ENCODE measurements at regions not wholly inside any gene's neighbourhood (a gene's known extent, or its start where the extent isn't known, plus 50 kb on each side); places are given as distances from the start of the nearest gene placed in this dataset.

DNA sequence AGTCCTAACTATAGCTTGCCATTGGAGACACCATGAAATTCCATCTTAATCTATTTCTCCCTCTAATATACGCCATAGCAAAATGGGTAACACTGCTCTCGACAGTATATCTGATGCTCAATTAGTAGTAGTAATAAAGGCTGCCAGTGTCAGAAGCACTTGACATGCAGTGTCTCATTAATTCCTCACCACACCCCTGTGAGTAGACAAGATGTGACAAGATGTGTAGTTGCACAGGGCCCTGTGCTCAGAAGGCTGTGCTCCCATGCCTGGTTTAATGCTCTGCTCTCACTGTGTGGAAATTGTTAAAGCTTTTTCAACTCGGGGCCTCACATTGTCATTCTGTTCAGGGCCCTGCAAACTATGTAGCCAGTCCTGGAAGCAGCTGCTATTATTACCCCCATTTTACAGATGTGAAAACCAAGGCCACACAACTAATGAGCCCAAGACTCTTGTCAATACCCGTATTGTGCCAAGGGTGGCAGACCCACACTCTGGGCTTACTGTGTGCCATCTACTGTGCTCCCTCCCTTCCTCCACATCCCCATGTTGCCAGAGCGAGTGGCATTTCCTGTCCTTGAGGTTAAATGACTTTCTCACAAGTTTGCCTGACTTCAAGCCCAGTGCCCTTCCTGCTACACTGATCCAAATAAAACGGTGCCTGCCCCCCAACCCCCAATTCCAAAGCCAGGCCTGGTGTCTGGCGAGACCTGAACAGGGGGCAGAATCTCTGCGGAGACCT lies 287.3 kb upstream of the CCL2 start:
- H3K4me1 ChIP-seq (ENCODE audit: control insufficient read depth, insufficient read depth, low read length), result no peaks in the 10 kb centered on the region
- H3K18ac ChIP-seq (ENCODE audit: low read depth, low read length), result no peak overlapping the region
- H3K27ac ChIP-seq (ENCODE audit: insufficient read depth, low read length), result no peak overlapping the region
- ChIA-PET CTCF (no interaction called here), POLR2A (ENCODE audit: unreplicated experiment) (no interaction called here)
- H3K36me3 ChIP-seq (ENCODE audit: control insufficient read depth, insufficient read depth, low read length), result no peaks in the 10 kb centered on the region
- no CpG with 5 or more reads among the region's 8 CpGs for WGBS, 2 experiments (ENCODE audit: extremely low coverage in 2 of 2, insufficient read length in 1 of 2)
- H3K27me3 ChIP-seq (ENCODE audit: control insufficient read depth, insufficient read depth, low read length), result no peaks in the 10 kb centered on the region
- no peak overlapping the region for H2BK20ac ChIP-seq (ENCODE audit: low read depth, low read length)
- BruUV-seq (replicated peaks), result no TSS peak
- H2AK5ac ChIP-seq (ENCODE audit: low read depth, low read length), result no peak overlapping the region
- DNase-seq, result no peak
- no peak overlapping the region for H3K4me2 ChIP-seq (ENCODE audit: low read depth, low read length)
- no peak overlapping the region for H4K8ac ChIP-seq (ENCODE audit: low read depth in 2 of 2, low read length in 2 of 2)
- no peak overlapping the region for H3K4me3 ChIP-seq (ENCODE audit: insufficient read depth, low read depth, low read length)
- no peak overlapping the region for H2BK120ac ChIP-seq (ENCODE audit: low read depth, low read length)
- H3K79me1 ChIP-seq (ENCODE audit: low read depth in 1 of 2, low read length in 2 of 2), result no peaks in the 10 kb centered on the region
- H3K4ac ChIP-seq (ENCODE audit: low read depth, low read length), result no peak overlapping the region
- no peak overlapping the region for H3K56ac ChIP-seq (ENCODE audit: extremely low read depth, insufficient read depth, low read length)
- H3K14ac ChIP-seq (replicated peaks; ENCODE audit: low read depth, low read length), result no peak overlapping the region
- no peak overlapping the region for H3K23ac ChIP-seq (ENCODE audit: low read depth, low read length)
- no peak overlapping the region for H4K5ac ChIP-seq (ENCODE audit: low read depth, low read length)
- no peak overlapping the region for H3K9ac ChIP-seq (ENCODE audit: low read depth, low read length)
- H2AK9ac ChIP-seq (replicated peaks; ENCODE audit: low read depth, low read length, poor library complexity), result no peak overlapping the region
- H4K91ac ChIP-seq (ENCODE audit: insufficient read depth, low read depth, low read length), result no peak overlapping the region
- H4K20me1 ChIP-seq (ENCODE audit: insufficient read depth, low read length), result no peaks in the 10 kb centered on the region
- H2BK5ac ChIP-seq (ENCODE audit: low read depth, low read length, poor library complexity, severe bottlenecking), result no peak overlapping the region
- no peak for TF ChIP-seq FOS (IDR thresholded peaks at IDR 0.05; ENCODE audit: low read depth, low read length)
- TF ChIP-seq USF2 (IDR thresholded peaks at IDR 0.05; ENCODE audit: low read depth, low read length), result no peak
- no peak for TF ChIP-seq MXI1 (IDR thresholded peaks at IDR 0.05; ENCODE audit: borderline replicate concordance, low read depth, low read length)
- no peak for TF ChIP-seq CHD1 (IDR thresholded peaks at IDR 0.05; ENCODE audit: low read depth, low read length)
- TF ChIP-seq RFX5 (IDR thresholded peaks at IDR 0.05; ENCODE audit: low read depth, low read length), result no peak
- TF ChIP-seq NFE2L2 (IDR thresholded peaks at IDR 0.05; ENCODE audit: low read depth, low read length), result no peak
- TF ChIP-seq CTCF (conservative IDR thresholded peaks at IDR 0.05; ENCODE audit: low read depth, low read length), result no peak
- TF ChIP-seq RCOR1 (IDR thresholded peaks at IDR 0.05; ENCODE audit: insufficient replicate concordance, low read length), result no peak
- TF ChIP-seq MAFK (IDR thresholded peaks at IDR 0.05; ENCODE audit: low read depth, low read length), result no peak
- no peak for TF ChIP-seq CEBPB (IDR thresholded peaks at IDR 0.05; ENCODE audit: low read depth, low read length)
- no peak for TF ChIP-seq MAZ (IDR thresholded peaks at IDR 0.05; ENCODE audit: borderline replicate concordance, low read depth, low read length)
- TF ChIP-seq RAD21 (IDR thresholded peaks at IDR 0.05; ENCODE audit: low read length), result no peak
- TF ChIP-seq, protein P1, sequence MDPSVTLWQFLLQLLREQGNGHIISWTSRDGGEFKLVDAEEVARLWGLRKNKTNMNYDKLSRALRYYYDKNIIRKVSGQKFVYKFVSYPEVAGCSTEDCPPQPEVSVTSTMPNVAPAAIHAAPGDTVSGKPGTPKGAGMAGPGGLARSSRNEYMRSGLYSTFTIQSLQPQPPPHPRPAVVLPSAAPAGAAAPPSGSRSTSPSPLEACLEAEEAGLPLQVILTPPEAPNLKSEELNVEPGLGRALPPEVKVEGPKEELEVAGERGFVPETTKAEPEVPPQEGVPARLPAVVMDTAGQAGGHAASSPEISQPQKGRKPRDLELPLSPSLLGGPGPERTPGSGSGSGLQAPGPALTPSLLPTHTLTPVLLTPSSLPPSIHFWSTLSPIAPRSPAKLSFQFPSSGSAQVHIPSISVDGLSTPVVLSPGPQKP (IDR thresholded peaks at IDR 0.05; ENCODE audit: borderline replicate concordance, low read depth, low read length), result no peak
- TF ChIP-seq SMC3 (IDR thresholded peaks at IDR 0.05; ENCODE audit: low read depth, low read length), result no peak
- TF ChIP-seq POLR2A (IDR thresholded peaks at IDR 0.05; ENCODE audit: low read depth, low read length), result no peak
- H2BK15ac ChIP-seq (ENCODE audit: low read depth, low read length), result no peak overlapping the region
- no peak for ATAC-seq (ENCODE audit: low read depth)
- in situ Hi-C loops (cut with MboI; ENCODE audit: low sequenced_read_pairs), result no loop called here
- H2AFZ ChIP-seq (replicated peaks; ENCODE audit: low read length, poor library complexity), result no peak overlapping the region
- dilution Hi-C loops (cut with HindIII; ENCODE audit: low sequenced_read_pairs, unreplicated experiment), result no loop called here
- intact Hi-C loops (cut with micrococcal nuclease), result no loop called here
- H3K9me1 ChIP-seq (ENCODE audit: insufficient read depth, low read length), result no peaks in the 10 kb centered on the region
- H3K9me3 ChIP-seq (ENCODE audit: control insufficient read depth, insufficient read depth, low read length), result peaks cover 3% of the 10 kb centered on the region; the same call in 1 of the 2 replicates

Measured in IMR-90 (cell line).